Fibroblast of lung (primary cell): ENCODE measurements at regions not wholly inside any gene's neighbourhood (a gene's known extent, or its start where the extent isn't known, plus 50 kb on each side); places are given as distances from the start of the nearest gene placed in this dataset.

Experiments
- EZH2 ChIP-seq: IDR thresholded peaks from 2 replicates; pipeline ENCODE4 v1.5.1; 2012; ENCODE audit warnings: low read length, control low read depth, mild to moderate bottlenecking; ENCODE audit errors: missing control alignments
- TF ChIP-seq, protein P1 (sequence below), 2 donors: IDR thresholded peaks in 1 of 2; conservative IDR thresholded peaks in 1 of 2; 1 replicate in 1 of 2; 2 replicates in 1 of 2; pipeline ENCODE4 v1.5.1; 2011 to 2012; ENCODE audit warnings: low read length in 2 of 2, control low read depth in 1 of 2, inconsistent platforms in 1 of 2, low read depth in 1 of 2, mild to moderate bottlenecking in 1 of 2

DNA sequence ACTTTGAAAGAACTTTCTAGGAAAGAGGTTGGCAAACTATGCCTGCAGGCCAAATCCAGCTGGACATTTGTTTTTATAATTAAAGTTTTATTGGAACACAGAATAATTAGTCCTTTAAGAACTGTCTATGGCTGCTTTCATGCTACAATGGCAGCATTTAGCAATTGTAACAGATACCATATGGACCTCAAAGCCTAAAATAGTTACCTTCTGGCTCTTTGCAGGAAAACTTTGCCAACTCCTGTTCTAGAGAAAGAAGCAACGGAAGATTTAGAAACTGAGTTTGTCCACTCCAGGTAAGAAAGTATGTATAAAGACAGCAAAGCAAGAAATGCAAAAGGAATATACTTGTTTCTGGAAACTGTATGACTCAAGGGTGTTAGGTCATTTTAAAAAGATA is 281.7 kb upstream of the TRPM3 start:
- TF ChIP-seq, protein P1, sequence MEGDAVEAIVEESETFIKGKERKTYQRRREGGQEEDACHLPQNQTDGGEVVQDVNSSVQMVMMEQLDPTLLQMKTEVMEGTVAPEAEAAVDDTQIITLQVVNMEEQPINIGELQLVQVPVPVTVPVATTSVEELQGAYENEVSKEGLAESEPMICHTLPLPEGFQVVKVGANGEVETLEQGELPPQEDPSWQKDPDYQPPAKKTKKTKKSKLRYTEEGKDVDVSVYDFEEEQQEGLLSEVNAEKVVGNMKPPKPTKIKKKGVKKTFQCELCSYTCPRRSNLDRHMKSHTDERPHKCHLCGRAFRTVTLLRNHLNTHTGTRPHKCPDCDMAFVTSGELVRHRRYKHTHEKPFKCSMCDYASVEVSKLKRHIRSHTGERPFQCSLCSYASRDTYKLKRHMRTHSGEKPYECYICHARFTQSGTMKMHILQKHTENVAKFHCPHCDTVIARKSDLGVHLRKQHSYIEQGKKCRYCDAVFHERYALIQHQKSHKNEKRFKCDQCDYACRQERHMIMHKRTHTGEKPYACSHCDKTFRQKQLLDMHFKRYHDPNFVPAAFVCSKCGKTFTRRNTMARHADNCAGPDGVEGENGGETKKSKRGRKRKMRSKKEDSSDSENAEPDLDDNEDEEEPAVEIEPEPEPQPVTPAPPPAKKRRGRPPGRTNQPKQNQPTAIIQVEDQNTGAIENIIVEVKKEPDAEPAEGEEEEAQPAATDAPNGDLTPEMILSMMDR (conservative IDR thresholded peaks at IDR 0.05 in 1 of 2, IDR thresholded peaks at IDR 0.05 in 1 of 2; ENCODE audit: low read depth in 1 of 2, low read length in 2 of 2) = no peak
- TF ChIP-seq EZH2 = no peak
